Upper lobe of left lung (tissue), 6 donors: ENCODE measurements at regions not wholly inside any gene's neighbourhood (a gene's known extent, or its start where the extent isn't known, plus 50 kb on each side); places are given as distances from the start of the nearest gene placed in this dataset.

Source experiments
- ATAC-seq, 2 donors: fragments of 200-7000 bp; cut with Tn5 transposase; one replicate each; pipeline ENCODE4 v1.9.1; 2022; ENCODE audit warnings: mild to moderate bottlenecking in 2 of 2, moderate library complexity in 2 of 2; ENCODE audit not compliant: low FRiP score in 2 of 2
- DNase-seq, 2 donors: peaks; one replicate each; pipeline ENCODE4 v3.0.0-alpha.2; 2019 to 2020
- H3K27ac ChIP-seq, 4 donors: fragments of 200-600 bp; sonication (generic); one replicate each; pipeline ENCODE4 v1.5.1; 2016 to 2019
- H3K27me3 ChIP-seq, 4 donors: fragments of 200-600 bp; sonication (generic); one replicate each; pipeline ENCODE4 v1.5.1; 2017 to 2019
- H3K36me3 ChIP-seq, 4 donors: fragments of 200-600 bp; sonication (generic); one replicate each; pipeline ENCODE4 v1.5.1; 2016 to 2019
- H3K4me1 ChIP-seq, 4 donors: fragments of 200-600 bp; sonication (generic); one replicate each; pipeline ENCODE4 v1.5.1; 2018 to 2019
- H3K4me3 ChIP-seq, 4 donors: fragments of 200-600 bp; sonication (generic); one replicate each; pipeline ENCODE4 v1.5.1; 2017 to 2019; ENCODE audit warnings: mild to moderate bottlenecking in 2 of 4, moderate library complexity in 1 of 4
- H3K9me3 ChIP-seq, 4 donors: fragments of 200-600 bp; sonication (generic); one replicate each; pipeline ENCODE4 v1.5.1; 2018 to 2019
- CTCF ChIP-seq, 6 experiments: fragments of 450-650 bp in 4 of 6; fragments of 200-600 bp in 2 of 6; sonication (generic) in 2 of 6; IDR thresholded peaks; one replicate each; pipeline ENCODE4 v1.5.1; 2016 to 2019; ENCODE audit warnings: antibody characterized with exemption in 6 of 6
- EP300 ChIP-seq, 4 donors: sonication (generic); formaldehyde crosslinking; IDR thresholded peaks; one replicate each; pipeline ENCODE4 v1.5.1; 2017; ENCODE audit warnings: antibody characterized with exemption in 4 of 4, control low read depth in 2 of 4
- POLR2A ChIP-seq, 4 donors: fragments of 450-650 bp; IDR thresholded peaks; one replicate each; pipeline ENCODE4 v1.5.1; 2016 to 2017; ENCODE audit warnings: antibody characterized with exemption in 4 of 4, mild to moderate bottlenecking in 2 of 4
- POLR2AphosphoS5 ChIP-seq, 2 donors: sonication (generic); formaldehyde crosslinking; IDR thresholded peaks; one replicate each; pipeline ENCODE4 v1.5.1; 2017; ENCODE audit warnings: antibody characterized with exemption in 2 of 2
- whole genome bisulfite sequencing, 2 donors: methylation state at CpG; one replicate each; pipeline ENCODE4 v1.1.5; 2017 to 2018; 5-methylcytosine and 5-hydroxymethylcytosine counted together
- donor health status: DM: no; HTN: no; CAD: no; lungs with moderate emphysema.
- donor health status: DM: no; HTN: yes; CAD: no; lungs with severe emphysema.

GRCh38 chrX:129026202-129026601 lies 497.1 kb downstream of the SMARCA1 start:
- no peaks in the 10 kb centered on the region for H3K9me3 ChIP-seq
- H3K36me3 ChIP-seq, result no peaks in the 10 kb centered on the region
- no peak overlapping the region for H3K27ac ChIP-seq
- TF ChIP-seq EP300 (IDR thresholded peaks at IDR 0.05) (no peak), POLR2AphosphoS5 (IDR thresholded peaks at IDR 0.05) (no peak), POLR2A (IDR thresholded peaks at IDR 0.05) (no peak), CTCF (IDR thresholded peaks at IDR 0.05) (no peak)
- H3K4me1 ChIP-seq, result no peaks in the 10 kb centered on the region
- 69 to 91% methylated on average over 6 of the region's 6 CpGs for WGBS, 2 donors
- no peak overlapping the region for H3K4me3 ChIP-seq
- ATAC-seq, result no peak
- DNase-seq, result no peak
- no peaks in the 10 kb centered on the region for H3K27me3 ChIP-seq

- ATAC-seq (no peak), DNase-seq (no peak)
- no peaks in the 10 kb centered on the region for H3K4me1 ChIP-seq
- no peaks in the 10 kb centered on the region for H3K36me3 ChIP-seq
- H3K27me3 ChIP-seq, result no peaks in the 10 kb centered on the region
- 27 to 44% methylated on average over 4 of the region's 4 CpGs for WGBS, 2 donors
- TF ChIP-seq CTCF (IDR thresholded peaks at IDR 0.05) (no peak), EP300 (IDR thresholded peaks at IDR 0.05) (no peak), POLR2AphosphoS5 (IDR thresholded peaks at IDR 0.05) (no peak), POLR2A (IDR thresholded peaks at IDR 0.05) (no peak)
- H3K4me3 ChIP-seq, result no peak overlapping the region
- H3K27ac ChIP-seq, result no peak overlapping the region
- no peaks in the 10 kb centered on the region for H3K9me3 ChIP-seq
Measured at GRCh38 chrX:129025376-129025775, 497.9 kb downstream of the SMARCA1 start.

- Histone ChIP-seq H3K36me3 (no peaks in the 10 kb centered on the region), H3K4me3 (no peak overlapping the region), H3K4me1 (no peaks in the 10 kb centered on the region), H3K9me3 (no peaks in the 10 kb centered on the region), H3K27ac (no peak overlapping the region), H3K27me3 (no peaks in the 10 kb centered on the region)
- ATAC-seq (no peak), DNase-seq (no peak)
- TF ChIP-seq EP300 (IDR thresholded peaks at IDR 0.05) (no peak), POLR2A (IDR thresholded peaks at IDR 0.05) (no peak), POLR2AphosphoS5 (IDR thresholded peaks at IDR 0.05) (no peak), CTCF (IDR thresholded peaks at IDR 0.05) (no peak)
- WGBS, 2 donors, result 78 to 97% methylated on average over 3 of the region's 3 CpGs
Measured at GRCh38 chrX:129019412-129019811, 503.9 kb downstream of the SMARCA1 start.

GRCh38 chrX:129015381-129015780 lies 507.9 kb downstream of the SMARCA1 start:
- Histone ChIP-seq H3K4me1 (no peaks in the 10 kb centered on the region), H3K27me3 (no peaks in the 10 kb centered on the region), H3K36me3 (no peaks in the 10 kb centered on the region), H3K9me3 (no peaks in the 10 kb centered on the region), H3K27ac (no peak overlapping the region), H3K4me3 (no peak overlapping the region)
- TF ChIP-seq POLR2AphosphoS5 (IDR thresholded peaks at IDR 0.05) (no peak), CTCF (IDR thresholded peaks at IDR 0.05) (no peak), EP300 (IDR thresholded peaks at IDR 0.05) (no peak), POLR2A (IDR thresholded peaks at IDR 0.05) (no peak)
- no peak for DNase-seq
- ATAC-seq, result no peak
- 86 to 100% methylated on average over 1 of the region's 1 CpG for whole genome bisulfite sequencing, 2 donors

GRCh38 chrX:129013574-129013973 lies 509.7 kb downstream of the SMARCA1 start:
- WGBS, 2 donors, result 58 to 71% methylated on average over 3 of the region's 3 CpGs
- H3K27me3 ChIP-seq, result no peaks in the 10 kb centered on the region
- no peak for ATAC-seq
- no peaks in the 10 kb centered on the region for H3K36me3 ChIP-seq
- H3K27ac ChIP-seq, result no peak overlapping the region
- TF ChIP-seq POLR2AphosphoS5 (IDR thresholded peaks at IDR 0.05), result no peak
- TF ChIP-seq POLR2A (IDR thresholded peaks at IDR 0.05), result no peak
- no peak for TF ChIP-seq CTCF (IDR thresholded peaks at IDR 0.05)
- TF ChIP-seq EP300 (IDR thresholded peaks at IDR 0.05), result no peak
- H3K4me1 ChIP-seq, result no peaks in the 10 kb centered on the region
- no peak overlapping the region for H3K4me3 ChIP-seq
- DNase-seq, result no peak
- no peaks in the 10 kb centered on the region for H3K9me3 ChIP-seq
